ENCODE measurements at regions not wholly inside any gene's neighbourhood (a gene's known extent, or its start where the extent isn't known, plus 50 kb on each side); places are given as distances from the start of the nearest gene placed in this dataset.

- no peak for TF ChIP-seq Cebpa-rat (IDR thresholded peaks at IDR 0.05)
- H3K9me3 ChIP-seq (replicated peaks in 1 of 11) = peaks cover 0 to 11% (median 0%) of the 10 kb centered on the region in 11 experiments; a peak in 2 of 22 replicates
- no peaks in the 10 kb centered on the region for H3K36me3 ChIP-seq
Observed at GRCh38 chr15:77557564-77557963, 75.1 kb downstream of the LINGO1 start.

GRCh38 chr15:77557144-77557543 lies 75.6 kb downstream of the LINGO1 start:
- no peak overlapping the region for H3K9ac ChIP-seq
- H3K4me3 ChIP-seq = no peak overlapping the region
- peaks cover 0 to 22% (median 19%) of the 10 kb centered on the region in 10 experiments; a peak in 16 of 20 replicates for H3K4me1 ChIP-seq
- H4K20me1 ChIP-seq = no peaks in the 10 kb centered on the region
- no peaks in the 10 kb centered on the region for H3K27me3 ChIP-seq
- no peak overlapping the region for H3K27ac ChIP-seq
- TF ChIP-seq Cebpa-rat (IDR thresholded peaks at IDR 0.05) = no peak
- peaks cover 0 to 11% (median 0%) of the 10 kb centered on the region in 11 experiments; a peak in 2 of 22 replicates for H3K9me3 ChIP-seq (replicated peaks in 1 of 11)
- H3K36me3 ChIP-seq = no peaks in the 10 kb centered on the region
- no peak overlapping the region for H3K4me2 ChIP-seq

More at GRCh38 chr15:77557564-77557963, 75.1 kb downstream of the LINGO1 start:
- H3K27ac ChIP-seq = no peak overlapping the region
- no peak overlapping the region for H3K4me3 ChIP-seq
- H3K9ac ChIP-seq = no peak overlapping the region
- no peaks in the 10 kb centered on the region for H4K20me1 ChIP-seq
- no peaks in the 10 kb centered on the region for H3K27me3 ChIP-seq
- peaks cover 0 to 22% (median 19%) of the 10 kb centered on the region in 10 experiments; a peak in 16 of 20 replicates for H3K4me1 ChIP-seq
- H3K4me2 ChIP-seq = no peak overlapping the region

- no peaks in the 10 kb centered on the region for H4K20me1 ChIP-seq
- H3K9ac ChIP-seq = no peak overlapping the region
- H3K27me3 ChIP-seq = no peaks in the 10 kb centered on the region
- H3K9me3 ChIP-seq (replicated peaks in 1 of 11) = peaks cover 0 to 11% (median 0%) of the 10 kb centered on the region in 11 experiments; a peak in 2 of 22 replicates
- H3K4me2 ChIP-seq = no peak overlapping the region
- H3K4me1 ChIP-seq = peaks cover 0 to 22% (median 19%) of the 10 kb centered on the region in 10 experiments; a peak in 16 of 20 replicates
- no peak overlapping the region for H3K27ac ChIP-seq
- H3K4me3 ChIP-seq = no peak overlapping the region
- no peaks in the 10 kb centered on the region for H3K36me3 ChIP-seq
- no peak for TF ChIP-seq Cebpa-rat (IDR thresholded peaks at IDR 0.05)
Observed at GRCh38 chr15:77556622-77557021, 76.1 kb downstream of the LINGO1 start.

- H3K36me3 ChIP-seq = no peaks in the 10 kb centered on the region
- H3K4me3 ChIP-seq = no peak overlapping the region
- H3K9ac ChIP-seq = no peak overlapping the region
- peaks cover 0 to 7% (median 0%) of the 10 kb centered on the region in 11 experiments; a peak in 2 of 22 replicates for H3K9me3 ChIP-seq (replicated peaks in 1 of 11)
- H3K27ac ChIP-seq = no peak overlapping the region
- no peaks in the 10 kb centered on the region for H4K20me1 ChIP-seq
- H3K4me1 ChIP-seq = peaks cover 0 to 22% (median 19%) of the 10 kb centered on the region in 10 experiments; a peak in 16 of 20 replicates
- H3K4me2 ChIP-seq = peak overlapping the region in 3 of 11 experiments; percentile 56 to 76 (median 73); a peak in 3 of 22 replicates
- TF ChIP-seq Cebpa-rat (IDR thresholded peaks at IDR 0.05) = no peak
- H3K27me3 ChIP-seq = no peaks in the 10 kb centered on the region
Observed at GRCh38 chr15:77555232-77555631, 77.5 kb downstream of the LINGO1 start.

GRCh38 chr15:77554306-77555080 lies 78.2 kb downstream of the LINGO1 start:
- H3K9me3 ChIP-seq (replicated peaks in 1 of 11) = no peaks in the 10 kb centered on the region
- no peaks in the 10 kb centered on the region for H4K20me1 ChIP-seq
- peak overlapping the region in 4 of 11 experiments; percentile 3 to 31 (median 29); a peak in 3 of 22 replicates for H3K27ac ChIP-seq
- no peaks in the 10 kb centered on the region for H3K27me3 ChIP-seq
- peak overlapping the region in 5 of 11 experiments; percentile 3 to 57 (median 28); a peak in 5 of 22 replicates for H3K9ac ChIP-seq
- H3K4me2 ChIP-seq = peak overlapping the region in 8 of 11 experiments; percentile 25 to 76 (median 61); a peak in 17 of 22 replicates
- H3K4me1 ChIP-seq = peaks cover 0 to 27% (median 22%) of the 10 kb centered on the region in 10 experiments; a peak in 16 of 20 replicates
- no peak for TF ChIP-seq Cebpa-rat (IDR thresholded peaks at IDR 0.05)
- no peaks in the 10 kb centered on the region for H3K36me3 ChIP-seq
- no peak overlapping the region for H3K4me3 ChIP-seq

GRCh38 chr15:77553695-77554094 lies 79.0 kb downstream of the LINGO1 start:
- peak overlapping the region in 4 of 11 experiments; percentile 3 to 57 (median 42); a peak in 5 of 22 replicates for H3K9ac ChIP-seq
- H3K4me2 ChIP-seq = peak overlapping the region in 8 of 11 experiments; percentile 25 to 76 (median 61); a peak in 17 of 22 replicates
- H3K4me3 ChIP-seq = no peak overlapping the region
- no peak for TF ChIP-seq Cebpa-rat (IDR thresholded peaks at IDR 0.05)
- peak overlapping the region in 4 of 11 experiments; percentile 3 to 31 (median 29); a peak in 3 of 22 replicates for H3K27ac ChIP-seq
- H3K9me3 ChIP-seq (replicated peaks in 1 of 11) = no peaks in the 10 kb centered on the region
- no peaks in the 10 kb centered on the region for H3K36me3 ChIP-seq
- peaks cover 6 to 35% (median 30%) of the 10 kb centered on the region in 10 experiments for H3K4me1 ChIP-seq
- H3K27me3 ChIP-seq = no peaks in the 10 kb centered on the region
- H4K20me1 ChIP-seq = no peaks in the 10 kb centered on the region

- Histone ChIP-seq H3K9ac (peak overlapping the region in 1 of 11 experiments; percentile 57; a peak in 1 of 22 replicates), H3K27me3 (no peaks in the 10 kb centered on the region), H3K9me3 (replicated peaks in 1 of 11) (no peaks in the 10 kb centered on the region), H3K4me1 (peaks cover 11 to 39% (median 35%) of the 10 kb centered on the region in 10 experiments), H3K4me3 (no peak overlapping the region), H4K20me1 (no peaks in the 10 kb centered on the region), H3K27ac (no peak overlapping the region; a peak in 1 of 22 replicates), H3K36me3 (no peaks in the 10 kb centered on the region), H3K4me2 (peak overlapping the region in 8 of 11 experiments; percentile 25 to 76 (median 61); a peak in 15 of 22 replicates)
- TF ChIP-seq Cebpa-rat (IDR thresholded peaks at IDR 0.05) = no peak
Observed at GRCh38 chr15:77553257-77553656, 79.5 kb downstream of the LINGO1 start.

GRCh38 chr15:77552066-77552465 lies 80.6 kb downstream of the LINGO1 start:
- Histone ChIP-seq H3K4me1 (peaks cover 16 to 50% (median 44%) of the 10 kb centered on the region in 10 experiments), H4K20me1 (no peaks in the 10 kb centered on the region), H3K4me3 (no peak overlapping the region), H3K9ac (no peak overlapping the region), H3K27me3 (no peaks in the 10 kb centered on the region), H3K4me2 (no peak overlapping the region), H3K27ac (no peak overlapping the region), H3K9me3 (replicated peaks in 1 of 11) (peaks cover 0 to 5% (median 0%) of the 10 kb centered on the region in 11 experiments; a peak in 4 of 22 replicates), H3K36me3 (no peaks in the 10 kb centered on the region)
- no peak for TF ChIP-seq Cebpa-rat (IDR thresholded peaks at IDR 0.05)

All from BLaER1 treated with 17β-estradiol and CSF1 and Interleukin-3, amounts not matched to agents 10 nM and 100 nM (cell line).